ENCODE measurements at regions not wholly inside any gene's neighbourhood (a gene's known extent, or its start where the extent isn't known, plus 50 kb on each side); places are given as distances from the start of the nearest gene placed in this dataset.

- in situ Hi-C loops (cut with MboI) (no loop called here), intact Hi-C loops (cut with micrococcal nuclease) (no loop called here)
- Histone ChIP-seq H4K20me1 (replicated peaks; ENCODE audit: control insufficient read depth, insufficient read depth, low read length) (no peaks in the 10 kb centered on the region), H3K9me3 (replicated peaks; ENCODE audit: control insufficient read depth, insufficient read depth, low read depth, low read length) (no peaks in the 10 kb centered on the region), H3K4me3 (no peak overlapping the region), H2AFZ (ENCODE audit: low read depth, low read length) (no peak overlapping the region), H3K27me3 (ENCODE audit: control insufficient read depth in 2 of 2, insufficient read depth in 2 of 2, low read length in 2 of 2) (no peaks in the 10 kb centered on the region), H3K4me2 (ENCODE audit: insufficient read depth, low read length) (no peak overlapping the region), H3K9me1 (ENCODE audit: control insufficient read depth, insufficient read depth, low read length) (no peaks in the 10 kb centered on the region), H3K9ac (ENCODE audit: insufficient read depth in 1 of 2, low read depth in 2 of 2, low read length in 2 of 2) (no peak overlapping the region), H3K79me2 (ENCODE audit: control insufficient read depth, insufficient read depth, low read length) (no peaks in the 10 kb centered on the region), H3K27ac (ENCODE audit: extremely low read depth, low read depth, low read length) (no peak overlapping the region), H3K4me1 (replicated peaks in 1 of 2; ENCODE audit: control insufficient read depth in 2 of 2, insufficient read depth in 2 of 2, low read length in 2 of 2) (no peaks in the 10 kb centered on the region), H3K36me3 (ENCODE audit: control insufficient read depth, insufficient read depth, low read length) (no peaks in the 10 kb centered on the region)
- DNase-seq (ENCODE audit: extremely low read depth in 1 of 4, low spot score in 3 of 4) = no peak
- CTCF ChIA-PET (ENCODE audit: low intra/inter-chr PET ratio) = no interaction called here
- no peak for FAIRE-seq
- no TSS peak for BruUV-seq (replicated peaks)
- 3% methylated on average over 4 of the region's 4 CpGs for WGBS (ENCODE audit: insufficient coverage, low coverage, missing lambda C conversion rate)
- no peak for TF ChIP-seq ZBTB33 (CRISPR knock-in tag; IDR thresholded peaks at IDR 0.05)
- TF ChIP-seq ZFPM2 (CRISPR knock-in tag; IDR thresholded peaks at IDR 0.05) = no peak
- no peak for TF ChIP-seq BRD4 (IDR thresholded peaks at IDR 0.05)
- no peak for TF ChIP-seq POLR3A (IDR thresholded peaks at IDR 0.05; ENCODE audit: borderline replicate concordance, extremely low read depth, insufficient read depth, insufficient read length)
- no peak for TF ChIP-seq RBM39 (optimal IDR thresholded peaks at IDR 0.05; ENCODE audit: low read depth, low read length)
- TF ChIP-seq E4F1 (CRISPR knock-in tag; IDR thresholded peaks at IDR 0.05; ENCODE audit: borderline replicate concordance) = no peak
- no peak for TF ChIP-seq ZFP30 (CRISPR knock-in tag; IDR thresholded peaks at IDR 0.05; ENCODE audit: borderline replicate concordance)
- no peak for TF ChIP-seq ZC3H4 (CRISPR knock-in tag; IDR thresholded peaks at IDR 0.05; ENCODE audit: borderline replicate concordance)
- no peak for TF ChIP-seq MAX (CRISPR knock-in tag; IDR thresholded peaks at IDR 0.05)
- no peak for TF ChIP-seq ZNF140 (CRISPR knock-in tag; IDR thresholded peaks at IDR 0.05)
- TF ChIP-seq HDAC1 (IDR thresholded peaks at IDR 0.05) = no peak
- POLR2A ChIA-PET = interaction anchor here (0.6 kb wide), 1 partner anchor 231 kb away, joined by 3 read pairs; no protein-coding TSS in a partner anchor
- no peak for ATAC-seq
Measured at GRCh38 chr14:26128931-26129671, 468.7 kb downstream of the NOVA1 start.

Measured in K562 (cell line).